Aorta (tissue), 5 donors: ENCODE measurements at regions not wholly inside any gene's neighbourhood (a gene's known extent, or its start where the extent isn't known, plus 50 kb on each side); places are given as distances from the start of the nearest gene placed in this dataset.
A peak's percentile ranks its signal among the peaks of the same experiment; 100 is the strongest.
"Not testable (repeated sequence)": the region's sequence is repeated elsewhere in the genome, so short reads cannot be mapped to it uniquely, and the experiment has no call there.

Source experiments
- ATAC-seq: fragments of 200-7000 bp; cut with Tn5 transposase; one replicate; pipeline ENCODE4 v1.9.1; 2022; ENCODE audit warnings: moderate library complexity; ENCODE audit not compliant: low FRiP score
- DNase-seq, 2 donors: peaks; one replicate each; pipeline ENCODE4 v3.0.0-alpha.2; 2020
- H3K27ac ChIP-seq, 2 donors: one replicate each; pipeline ENCODE4 v1.5.1; 2013; ENCODE audit warnings: low read length in 2 of 2, mild to moderate bottlenecking in 2 of 2, moderate library complexity in 2 of 2, control low read depth in 1 of 2, inconsistent platforms in 1 of 2, low read depth in 1 of 2
- H3K27me3 ChIP-seq, 2 donors: one replicate each; pipeline ENCODE4 v1.6.1; 2013; ENCODE audit warnings: control low read depth in 1 of 2, low read length in 1 of 2, mild to moderate bottlenecking in 1 of 2, moderate library complexity in 1 of 2; ENCODE audit not compliant: insufficient read depth in 2 of 2, control insufficient read depth in 1 of 2
- H3K36me3 ChIP-seq, 2 donors: one replicate each; pipeline ENCODE4 v1.6.1; 2013; ENCODE audit warnings: control low read depth in 1 of 2, low read length in 1 of 2, mild to moderate bottlenecking in 1 of 2; ENCODE audit not compliant: insufficient read depth in 2 of 2, control insufficient read depth in 1 of 2
- H3K4me1 ChIP-seq, 2 donors: one replicate each; pipeline ENCODE4 v1.6.1; 2013; ENCODE audit warnings: low read length in 2 of 2, control low read depth in 1 of 2, mild to moderate bottlenecking in 1 of 2, moderate library complexity in 1 of 2; ENCODE audit not compliant: insufficient read depth in 2 of 2, control insufficient read depth in 1 of 2
- H3K4me3 ChIP-seq, 2 donors: one replicate each; pipeline ENCODE4 v1.5.1; 2013; ENCODE audit warnings: low read length in 2 of 2, control low read depth in 1 of 2, mild to moderate bottlenecking in 1 of 2
- H3K9me3 ChIP-seq: one replicate; pipeline ENCODE4 v1.6.1; 2013; ENCODE audit warnings: mild to moderate bottlenecking, low read length; ENCODE audit not compliant: control insufficient read depth
- WGBS, 2 donors: extraction: QIAGEN DNeasy Blood & Tissue Kit; methylation state at CpG; one replicate each; pipeline ENCODE4 v1.1.7; 2013; 5-methylcytosine and 5-hydroxymethylcytosine counted together
- intact Hi-C, 2 donors: fragments of 100-400 bp; cut with DNase I; formaldehyde crosslinking; loops; one replicate each; pipeline versions ENCODE4 v1.14.2 to v1.15.0; 2022
- donor health status: healthy with polysubstance abuse.
- donor health status: Bipolar disorder and iron deficiency.
- donor health status: DM: no; HTN: no; CAD: no.
- donor health status: DM: no; HTN: no; CAD: no.
- donor health status: DM: yes; HTN: yes; CAD: no.

- intact Hi-C loops, result no loop called here
These were observed 528.8 kb upstream of the NCAM2 start for GRCh38 chr21:20469361-20469760.

GRCh38 chr21:20486303-20486702 lies 511.9 kb upstream of the NCAM2 start:
- no peak for DNase-seq
- Histone ChIP-seq H3K36me3 (no peaks in the 10 kb centered on the region), H3K27ac (no peak overlapping the region), H3K9me3 (no peaks in the 10 kb centered on the region), H3K4me3 (no peak overlapping the region), H3K27me3 (no peaks in the 10 kb centered on the region), H3K4me1 (no peaks in the 10 kb centered on the region)
- ATAC-seq, result no peak
- intact Hi-C loops, result no loop called here

More at GRCh38 chr21:20469361-20469760, 528.8 kb upstream of the NCAM2 start:
- H3K4me1 ChIP-seq, result no peaks in the 10 kb centered on the region
- H3K4me3 ChIP-seq, result no peak overlapping the region
- H3K36me3 ChIP-seq, result no peaks in the 10 kb centered on the region
- H3K27ac ChIP-seq, result no peak overlapping the region
- no peaks in the 10 kb centered on the region for H3K27me3 ChIP-seq
- no peaks in the 10 kb centered on the region for H3K9me3 ChIP-seq
- 49 to 57% methylated on average over 4 of the region's 4 CpGs for WGBS, 2 donors
- DNase-seq (no peak), ATAC-seq (no peak)

DNA sequence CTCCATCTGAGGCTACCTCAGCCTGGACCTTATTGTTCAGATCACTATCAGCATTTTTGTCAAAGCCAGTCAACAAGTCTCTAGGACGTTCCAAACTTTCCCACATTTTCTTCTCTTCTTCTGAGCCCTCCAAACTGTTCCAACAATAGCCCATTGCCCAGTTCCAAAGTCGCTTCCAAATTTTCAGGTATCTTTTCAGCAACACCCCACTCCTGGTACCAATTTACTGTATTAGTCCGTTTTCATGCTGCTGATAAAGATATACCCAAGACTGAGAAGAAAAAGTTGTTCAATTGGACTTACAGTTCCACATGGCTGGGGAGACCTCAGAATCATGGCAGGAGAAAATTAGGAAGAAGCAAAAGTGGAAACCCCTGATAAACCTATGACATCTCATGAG lies 495.3 kb upstream of the NCAM2 start:
- H3K27ac ChIP-seq, ATAC-seq, H3K4me1 ChIP-seq, H3K36me3 ChIP-seq, DNase-seq, H3K9me3 ChIP-seq, H3K4me3 ChIP-seq, intact Hi-C loops, H3K27me3 ChIP-seq: not testable (repeated sequence)
- 64 to 69% methylated on average over 3 of the region's 3 CpGs for WGBS, 2 donors

DNA sequence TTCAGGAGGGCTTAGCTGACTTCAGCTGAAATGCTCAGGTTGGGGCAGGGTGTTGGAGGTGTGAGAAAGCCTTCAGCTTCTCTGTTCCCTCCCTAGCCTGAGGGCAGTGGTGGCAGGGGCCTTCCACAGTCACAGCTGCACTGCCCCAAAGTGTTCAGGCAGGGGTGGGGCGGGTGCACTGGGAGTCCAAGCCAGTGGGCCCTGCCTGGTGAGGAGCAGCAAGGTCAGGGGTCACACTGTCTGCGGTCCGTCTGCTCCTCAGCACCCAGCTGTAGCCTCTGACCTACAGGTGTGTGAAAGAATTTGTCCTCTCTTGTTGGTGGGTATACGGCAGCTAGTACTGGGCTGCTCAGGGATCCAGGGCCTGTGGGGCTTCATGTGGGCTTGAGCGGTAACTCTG lies 490.4 kb upstream of the NCAM2 start:
- peaks cover 3% of the 10 kb centered on the region for H3K9me3 ChIP-seq
- DNase-seq (no peak), ATAC-seq (peak; percentile 44)
- H3K4me1 ChIP-seq, result no peaks in the 10 kb centered on the region
- intact Hi-C loops, result no loop called here
- no peak overlapping the region for H3K27ac ChIP-seq
- 93 to 97% methylated on average over 5 of the region's 5 CpGs for WGBS, 2 donors
- no peak overlapping the region for H3K4me3 ChIP-seq
- no peaks in the 10 kb centered on the region for H3K27me3 ChIP-seq
- no peaks in the 10 kb centered on the region for H3K36me3 ChIP-seq

DNA sequence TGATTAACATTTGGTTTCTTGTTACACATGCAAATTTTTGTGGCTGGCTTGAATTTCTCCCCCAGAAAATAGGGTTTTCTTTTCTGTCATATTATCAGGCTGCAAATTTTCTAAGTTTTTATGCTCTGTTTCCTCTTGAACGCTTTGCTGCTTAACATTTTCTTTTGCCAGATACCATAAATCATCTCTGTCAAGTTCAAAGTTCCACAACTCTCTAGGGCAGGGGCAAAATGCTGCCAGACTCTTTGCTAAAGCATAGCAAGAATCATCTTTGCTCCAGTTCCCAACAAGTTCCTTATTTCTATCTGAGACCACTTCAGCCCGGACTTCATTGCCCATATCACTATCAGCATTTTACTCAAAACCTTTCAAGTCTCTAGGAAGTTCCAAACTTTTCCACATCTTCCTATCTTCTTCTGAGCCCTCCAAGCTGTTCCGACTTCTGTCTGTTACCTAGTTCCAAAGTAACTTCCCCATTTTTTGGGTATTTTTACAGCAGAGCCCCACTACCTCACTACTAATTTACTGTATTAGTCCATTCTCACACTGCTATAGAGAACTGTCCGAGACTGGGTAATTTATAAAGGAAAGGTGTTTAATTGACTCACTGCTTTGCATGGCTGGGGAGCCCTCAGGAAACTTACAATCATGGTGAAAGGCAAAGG lies 486.9 kb upstream of the NCAM2 start:
- intact Hi-C loops, result no loop called here
- no peak for ATAC-seq
- no peak overlapping the region for H3K4me3 ChIP-seq
- peaks cover 3% of the 10 kb centered on the region for H3K9me3 ChIP-seq
- H3K4me1 ChIP-seq, result no peaks in the 10 kb centered on the region
- H3K36me3 ChIP-seq, result no peaks in the 10 kb centered on the region
- H3K27me3 ChIP-seq, result no peaks in the 10 kb centered on the region
- WGBS, 2 donors, result 34 to 35% methylated on average over 4 of the region's 4 CpGs
- H3K27ac ChIP-seq, result no peak overlapping the region
- no peak for DNase-seq

DNA sequence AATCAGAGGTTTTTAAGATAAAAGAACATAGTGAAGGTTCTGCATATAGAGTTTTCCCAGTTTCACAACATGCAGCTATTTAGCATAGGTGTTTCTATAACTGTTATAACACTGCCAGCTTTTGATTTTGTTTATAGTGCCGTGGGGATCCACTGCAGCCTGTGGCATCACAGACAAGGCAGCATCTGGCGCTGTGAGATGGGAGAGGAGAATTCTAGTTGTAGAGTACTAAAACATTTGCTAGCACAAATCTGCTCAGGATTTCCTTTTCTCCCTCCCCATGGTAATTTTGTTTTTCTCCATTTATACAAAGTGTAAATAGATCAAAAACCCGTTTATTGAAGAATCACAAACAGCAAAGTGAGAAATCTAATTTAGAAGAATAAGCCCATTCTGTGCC lies 482.8 kb upstream of the NCAM2 start:
- no peaks in the 10 kb centered on the region for H3K27me3 ChIP-seq
- H3K36me3 ChIP-seq, result no peaks in the 10 kb centered on the region
- no peak for DNase-seq
- 79 to 85% methylated on average over 3 of the region's 3 CpGs for WGBS, 2 donors
- H3K4me3 ChIP-seq, result no peak overlapping the region
- H3K4me1 ChIP-seq, result no peaks in the 10 kb centered on the region
- no peak overlapping the region for H3K27ac ChIP-seq
- no peak for ATAC-seq
- H3K9me3 ChIP-seq, result no peaks in the 10 kb centered on the region
- intact Hi-C loops, result no loop called here

DNA sequence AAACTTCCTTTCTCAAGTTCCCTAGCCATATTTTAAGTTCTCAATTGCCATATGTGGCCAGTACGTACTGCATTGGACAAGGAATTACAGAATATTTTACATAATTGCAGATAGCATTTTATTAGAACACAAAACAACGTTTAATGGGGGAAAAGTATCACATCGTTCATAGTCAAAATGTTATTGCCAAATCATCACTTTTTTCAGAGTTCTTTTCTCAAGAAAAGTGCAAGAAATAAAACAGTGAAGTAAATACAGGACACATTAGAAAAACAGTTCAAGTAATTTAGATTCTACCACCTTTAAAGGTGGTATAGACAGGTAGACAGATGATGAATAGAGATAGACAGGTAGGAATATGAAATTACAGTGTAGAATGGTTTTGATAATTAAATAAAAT lies 479.1 kb upstream of the NCAM2 start:
- H3K27me3 ChIP-seq, result no peaks in the 10 kb centered on the region
- no peak overlapping the region for H3K27ac ChIP-seq
- no peak for ATAC-seq
- H3K36me3 ChIP-seq, result no peaks in the 10 kb centered on the region
- no peak overlapping the region for H3K4me3 ChIP-seq
- no peak for DNase-seq
- WGBS, 2 donors, result 79 to 81% methylated on average over 3 of the region's 3 CpGs
- H3K4me1 ChIP-seq, result no peaks in the 10 kb centered on the region
- intact Hi-C loops, result no loop called here
- H3K9me3 ChIP-seq, result no peaks in the 10 kb centered on the region

DNA sequence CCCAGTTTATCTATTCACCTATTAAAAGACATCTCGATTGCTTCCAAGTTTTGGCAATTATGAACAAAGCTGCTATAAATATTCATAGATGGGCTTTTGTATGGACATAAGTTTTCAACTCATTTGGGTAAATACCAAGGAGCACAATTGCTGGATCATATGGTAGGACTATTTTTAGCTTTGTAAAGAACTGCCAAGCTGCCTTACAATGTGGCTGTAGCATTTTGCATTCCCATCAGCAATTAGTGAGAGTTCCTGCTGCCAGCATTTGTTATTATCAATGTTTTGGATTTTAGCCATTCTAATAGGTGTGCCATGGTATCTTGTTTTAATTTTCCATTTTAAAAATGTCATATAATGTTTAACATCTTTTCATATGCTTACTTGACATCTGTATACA lies 475.6 kb upstream of the NCAM2 start:
- DNase-seq, result no peak
- 69 to 77% methylated on average over 1 of the region's 1 CpG for WGBS, 2 donors
- ATAC-seq, result no peak
- Histone ChIP-seq H3K9me3 (no peaks in the 10 kb centered on the region), H3K27ac (no peak overlapping the region), H3K36me3 (no peaks in the 10 kb centered on the region), H3K4me1 (no peaks in the 10 kb centered on the region), H3K27me3 (no peaks in the 10 kb centered on the region), H3K4me3 (no peak overlapping the region)
- intact Hi-C loops, result no loop called here

DNA sequence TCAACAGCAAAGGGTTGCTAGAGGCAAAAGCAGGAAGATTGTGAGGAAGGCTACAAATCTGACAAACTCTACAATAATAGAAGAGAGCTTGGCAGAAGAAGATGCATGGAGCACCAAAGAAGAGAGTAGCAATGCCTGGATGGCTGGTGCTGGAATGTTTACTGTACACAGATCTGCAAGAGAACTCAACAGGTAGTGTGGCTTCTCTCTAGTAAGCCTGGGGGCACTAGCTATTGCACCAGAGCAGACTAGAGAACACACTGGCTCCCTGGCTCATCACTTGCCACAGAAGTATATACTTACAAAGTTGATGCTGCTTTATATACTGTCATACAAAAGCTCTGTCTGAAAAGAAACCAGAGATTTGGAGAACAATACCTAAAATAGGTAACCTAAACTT lies 475.0 kb upstream of the NCAM2 start:
- H3K4me1 ChIP-seq, result no peaks in the 10 kb centered on the region
- DNase-seq (no peak), ATAC-seq (no peak)
- H3K27ac ChIP-seq, result no peak overlapping the region
- H3K27me3 ChIP-seq, result no peaks in the 10 kb centered on the region
- H3K9me3 ChIP-seq, result no peaks in the 10 kb centered on the region
- no peaks in the 10 kb centered on the region for H3K36me3 ChIP-seq
- H3K4me3 ChIP-seq, result no peak overlapping the region
- intact Hi-C loops, result no loop called here
